Islet precursor cell (in vitro differentiated cells): ENCODE measurements at regions not wholly inside any gene's neighbourhood (a gene's known extent, or its start where the extent isn't known, plus 50 kb on each side); places are given as distances from the start of the nearest gene placed in this dataset.

Experiments
- DNase-seq: peaks from one replicate; pipeline ENCODE4 v3.0.0-alpha.2; 2018

GRCh38 chr16:85396879-85397871 lies 215.9 kb upstream of the GSE1 start:
- peak; percentile 75 for DNase-seq

- no peak for DNase-seq
Observed at GRCh38 chr16:85398050-85398451, 215.1 kb upstream of the GSE1 start.

GRCh38 chr16:85398688-85399582 lies 214.2 kb upstream of the GSE1 start:
- no peak for DNase-seq

- no peak for DNase-seq
Observed at GRCh38 chr16:85399583-85400284, 213.4 kb upstream of the GSE1 start.

GRCh38 chr16:85400305-85401205 lies 212.6 kb upstream of the GSE1 start:
- no peak for DNase-seq

GRCh38 chr16:85401370-85401916 lies 211.7 kb upstream of the GSE1 start:
- DNase-seq = no peak

- DNase-seq = no peak
Observed at GRCh38 chr16:85401917-85402766, 211.0 kb upstream of the GSE1 start.

- no peak for DNase-seq
Observed at GRCh38 chr16:85402910-85403692, 210.0 kb upstream of the GSE1 start.

- no peak for DNase-seq
Observed at GRCh38 chr16:85403693-85404092, 209.4 kb upstream of the GSE1 start.

GRCh38 chr16:85412911-85413520 lies 200.1 kb upstream of the GSE1 start:
- no peak for DNase-seq

GRCh38 chr16:85413691-85414663 lies 199.1 kb upstream of the GSE1 start:
- DNase-seq = no peak

- DNase-seq = no peak
Observed at GRCh38 chr16:85415196-85416090, 197.7 kb upstream of the GSE1 start.

- peak; percentile 85 for DNase-seq
Observed at GRCh38 chr16:85416228-85417109, 196.7 kb upstream of the GSE1 start.

GRCh38 chr16:85417156-85417860 lies 195.8 kb upstream of the GSE1 start:
- no peak for DNase-seq

- DNase-seq = no peak
Observed at GRCh38 chr16:85418978-85419491, 194.1 kb upstream of the GSE1 start.
